Sigmoid colon (tissue), 4 donors: ENCODE measurements at regions not wholly inside any gene's neighbourhood (a gene's known extent, or its start where the extent isn't known, plus 50 kb on each side); places are given as distances from the start of the nearest gene placed in this dataset.

Experiments
- CTCF ChIP-seq, 4 experiments: fragments of 450-650 bp in 3 of 4; fragments of 200-600 bp in 1 of 4; IDR thresholded peaks; one replicate each; pipeline ENCODE4 v1.5.1; 2016 to 2019; ENCODE audit warnings: antibody characterized with exemption in 4 of 4, mild to moderate bottlenecking in 3 of 4, moderate library complexity in 2 of 4
- EP300 ChIP-seq, 4 donors: sonication (generic); formaldehyde crosslinking; IDR thresholded peaks; one replicate each; pipeline ENCODE4 v1.6.1; 2017; ENCODE audit warnings: antibody characterized with exemption in 4 of 4
- POLR2A ChIP-seq, 2 donors: fragments of 450-650 bp; IDR thresholded peaks; one replicate each; pipeline ENCODE4 v1.6.1; 2016; ENCODE audit warnings: antibody characterized with exemption in 2 of 2, mild to moderate bottlenecking in 2 of 2, moderate library complexity in 2 of 2
- POLR2AphosphoS5 ChIP-seq, 4 donors: sonication (generic); formaldehyde crosslinking; IDR thresholded peaks; one replicate each; pipeline ENCODE4 v1.6.1; 2017; ENCODE audit warnings: antibody characterized with exemption in 4 of 4

GRCh38 chr12:11967376-11968047 lies 103.2 kb upstream of the BCL2L14 start:
- no peak for TF ChIP-seq CTCF (IDR thresholded peaks at IDR 0.05)
- no peak for TF ChIP-seq POLR2A (IDR thresholded peaks at IDR 0.05)
- no peak for TF ChIP-seq POLR2AphosphoS5 (IDR thresholded peaks at IDR 0.05)
- TF ChIP-seq EP300 (IDR thresholded peaks at IDR 0.05): no peak
